ENCODE measurements at regions not wholly inside any gene's neighbourhood (a gene's known extent, or its start where the extent isn't known, plus 50 kb on each side); places are given as distances from the start of the nearest gene placed in this dataset.

GRCh38 chr7:156307193-156307592 is 333.4 kb upstream of the RNF32 start:
- CTCF ChIA-PET: no interaction called here
- no peak for FAIRE-seq

GRCh38 chr7:156305351-156305750 is 335.2 kb upstream of the RNF32 start:
- BruUV-seq (replicated peaks): no TSS peak
- Histone ChIP-seq H3K79me2 (ENCODE audit: control insufficient read depth, insufficient read depth, low read length) (no peaks in the 10 kb centered on the region), H3K27me3 (ENCODE audit: control insufficient read depth in 2 of 2, insufficient read depth in 2 of 2, low read length in 2 of 2) (no peaks in the 10 kb centered on the region), H3K27ac (ENCODE audit: insufficient read depth, low read depth, low read length) (no peak overlapping the region), H3K4me3 (replicated peaks in 1 of 3; ENCODE audit: insufficient read depth in 1 of 3, low read depth in 1 of 3, low read length in 3 of 3) (no peak overlapping the region), H3K9me3 (replicated peaks; ENCODE audit: control insufficient read depth, insufficient read depth, low read length) (no peaks in the 10 kb centered on the region), H3K4me2 (ENCODE audit: insufficient read depth, low read length) (no peak overlapping the region), H3K4me1 (ENCODE audit: control insufficient read depth, extremely low read depth, insufficient read depth, low read length) (no peaks in the 10 kb centered on the region), H3K9ac (replicated peaks; ENCODE audit: extremely low read depth, insufficient read depth, low read length) (no peak overlapping the region), H3K36me3 (ENCODE audit: control insufficient read depth in 2 of 2, extremely low read depth in 1 of 2, insufficient read depth in 2 of 2, low read length in 2 of 2) (no peaks in the 10 kb centered on the region), H3K9me1 (replicated peaks; ENCODE audit: control insufficient read depth, extremely low read depth, insufficient read depth, low read length) (no peaks in the 10 kb centered on the region), H2AFZ (ENCODE audit: low read depth, low read length) (no peak overlapping the region), H4K20me1 (replicated peaks; ENCODE audit: control insufficient read depth, extremely low read depth, insufficient read depth, low read length) (no peaks in the 10 kb centered on the region)
- FAIRE-seq (no peak), DNase-seq (ENCODE audit: low read depth, low spot score) (no peak)
- intact Hi-C loops (cut with micrococcal nuclease) (no loop called here), dilution Hi-C loops (cut with MboI; ENCODE audit: extremely low pct_ligation_motif_present, low sequenced_read_pairs) (no loop called here)
- POLR2A ChIA-PET: no interaction called here
- CTCF ChIA-PET: no interaction called here
- TF ChIP-seq EZH2 (IDR thresholded peaks at IDR 0.05; ENCODE audit: borderline replicate concordance, low read depth, low read length, severe bottlenecking): no peak
- no peak for TF ChIP-seq JUN (IDR thresholded peaks at IDR 0.05; ENCODE audit: borderline replicate concordance, insufficient read depth, insufficient read length, low read depth)
- TF ChIP-seq, protein P1, sequence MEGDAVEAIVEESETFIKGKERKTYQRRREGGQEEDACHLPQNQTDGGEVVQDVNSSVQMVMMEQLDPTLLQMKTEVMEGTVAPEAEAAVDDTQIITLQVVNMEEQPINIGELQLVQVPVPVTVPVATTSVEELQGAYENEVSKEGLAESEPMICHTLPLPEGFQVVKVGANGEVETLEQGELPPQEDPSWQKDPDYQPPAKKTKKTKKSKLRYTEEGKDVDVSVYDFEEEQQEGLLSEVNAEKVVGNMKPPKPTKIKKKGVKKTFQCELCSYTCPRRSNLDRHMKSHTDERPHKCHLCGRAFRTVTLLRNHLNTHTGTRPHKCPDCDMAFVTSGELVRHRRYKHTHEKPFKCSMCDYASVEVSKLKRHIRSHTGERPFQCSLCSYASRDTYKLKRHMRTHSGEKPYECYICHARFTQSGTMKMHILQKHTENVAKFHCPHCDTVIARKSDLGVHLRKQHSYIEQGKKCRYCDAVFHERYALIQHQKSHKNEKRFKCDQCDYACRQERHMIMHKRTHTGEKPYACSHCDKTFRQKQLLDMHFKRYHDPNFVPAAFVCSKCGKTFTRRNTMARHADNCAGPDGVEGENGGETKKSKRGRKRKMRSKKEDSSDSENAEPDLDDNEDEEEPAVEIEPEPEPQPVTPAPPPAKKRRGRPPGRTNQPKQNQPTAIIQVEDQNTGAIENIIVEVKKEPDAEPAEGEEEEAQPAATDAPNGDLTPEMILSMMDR (IDR thresholded peaks at IDR 0.05; ENCODE audit: extremely low read depth in 1 of 2, insufficient read depth in 1 of 2, low read depth in 1 of 2, low read length in 2 of 2): no peak
- no peak for TF ChIP-seq POLR2A (IDR thresholded peaks at IDR 0.05; ENCODE audit: low read depth, low read length)
- no peak for TF ChIP-seq FOS (IDR thresholded peaks at IDR 0.05; ENCODE audit: borderline replicate concordance, insufficient read depth, low read length)
- no peak for TF ChIP-seq MYC (IDR thresholded peaks at IDR 0.05; ENCODE audit: low read depth, low read length)
- TF ChIP-seq, protein P2, sequence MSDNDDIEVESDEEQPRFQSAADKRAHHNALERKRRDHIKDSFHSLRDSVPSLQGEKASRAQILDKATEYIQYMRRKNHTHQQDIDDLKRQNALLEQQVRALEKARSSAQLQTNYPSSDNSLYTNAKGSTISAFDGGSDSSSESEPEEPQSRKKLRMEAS (IDR thresholded peaks at IDR 0.05; ENCODE audit: insufficient read depth, insufficient read length): no peak
- TF ChIP-seq POLR2AphosphoS5 (IDR thresholded peaks at IDR 0.05; ENCODE audit: insufficient read depth, low read depth, low read length): no peak
- TF ChIP-seq GATA2 (IDR thresholded peaks at IDR 0.05; ENCODE audit: insufficient read depth, insufficient read length, low read depth, low read length): no peak

More at GRCh38 chr7:156307193-156307592, 333.4 kb upstream of the RNF32 start:
- DNase-seq (ENCODE audit: low read depth, low spot score): no peak
- TF ChIP-seq, protein P2 (IDR thresholded peaks at IDR 0.05; ENCODE audit: insufficient read depth, insufficient read length): no peak
- TF ChIP-seq POLR2A (IDR thresholded peaks at IDR 0.05; ENCODE audit: low read depth, low read length) (no peak), JUN (IDR thresholded peaks at IDR 0.05; ENCODE audit: borderline replicate concordance, insufficient read depth, insufficient read length, low read depth) (no peak), MYC (IDR thresholded peaks at IDR 0.05; ENCODE audit: low read depth, low read length) (no peak), GATA2 (IDR thresholded peaks at IDR 0.05; ENCODE audit: insufficient read depth, insufficient read length, low read depth, low read length) (no peak), FOS (IDR thresholded peaks at IDR 0.05; ENCODE audit: borderline replicate concordance, insufficient read depth, low read length) (no peak), EZH2 (IDR thresholded peaks at IDR 0.05; ENCODE audit: borderline replicate concordance, low read depth, low read length, severe bottlenecking) (no peak)
- TF ChIP-seq, protein P1 (IDR thresholded peaks at IDR 0.05; ENCODE audit: extremely low read depth in 1 of 2, insufficient read depth in 1 of 2, low read depth in 1 of 2, low read length in 2 of 2): no peak
- dilution Hi-C loops (cut with MboI; ENCODE audit: extremely low pct_ligation_motif_present, low sequenced_read_pairs) (no loop called here), intact Hi-C loops (cut with micrococcal nuclease) (no loop called here)
- no peaks in the 10 kb centered on the region for H3K27me3 ChIP-seq (ENCODE audit: control insufficient read depth in 2 of 2, insufficient read depth in 2 of 2, low read length in 2 of 2)
- no peak overlapping the region for H3K9ac ChIP-seq (replicated peaks; ENCODE audit: extremely low read depth, insufficient read depth, low read length)
- no peak overlapping the region for H3K4me2 ChIP-seq (ENCODE audit: insufficient read depth, low read length)
- H3K27ac ChIP-seq (ENCODE audit: insufficient read depth, low read depth, low read length): no peak overlapping the region
- H3K4me1 ChIP-seq (ENCODE audit: control insufficient read depth, extremely low read depth, insufficient read depth, low read length): no peaks in the 10 kb centered on the region
- H3K9me1 ChIP-seq (replicated peaks; ENCODE audit: control insufficient read depth, extremely low read depth, insufficient read depth, low read length): no peaks in the 10 kb centered on the region
- BruUV-seq (replicated peaks): no TSS peak
- H2AFZ ChIP-seq (ENCODE audit: low read depth, low read length): no peak overlapping the region
- H3K79me2 ChIP-seq (ENCODE audit: control insufficient read depth, insufficient read depth, low read length): no peaks in the 10 kb centered on the region
- no peak overlapping the region for H3K4me3 ChIP-seq (replicated peaks in 1 of 3; ENCODE audit: insufficient read depth in 1 of 3, low read depth in 1 of 3, low read length in 3 of 3)
- POLR2A ChIA-PET: no interaction called here
- H4K20me1 ChIP-seq (replicated peaks; ENCODE audit: control insufficient read depth, extremely low read depth, insufficient read depth, low read length): no peaks in the 10 kb centered on the region
- no peaks in the 10 kb centered on the region for H3K9me3 ChIP-seq (replicated peaks; ENCODE audit: control insufficient read depth, insufficient read depth, low read length)
- no peaks in the 10 kb centered on the region for H3K36me3 ChIP-seq (ENCODE audit: control insufficient read depth in 2 of 2, extremely low read depth in 1 of 2, insufficient read depth in 2 of 2, low read length in 2 of 2)
